GM18868 (cell line): ENCODE measurements at regions not wholly inside any gene's neighbourhood (a gene's known extent, or its start where the extent isn't known, plus 50 kb on each side); places are given as distances from the start of the nearest gene placed in this dataset.
"Not testable (repeated sequence)": the region's sequence is repeated elsewhere in the genome, so short reads cannot be mapped to it uniquely, and the experiment has no call there.

ENCODE experiments used
- ATAC-seq: cut with Tn5 transposase; IDR thresholded peaks from one replicate; pipeline ENCODE4 v1.9.1; 2021; ENCODE audit warnings: mild to moderate bottlenecking, moderate library complexity; ENCODE audit not compliant: unreplicated experiment

DNA sequence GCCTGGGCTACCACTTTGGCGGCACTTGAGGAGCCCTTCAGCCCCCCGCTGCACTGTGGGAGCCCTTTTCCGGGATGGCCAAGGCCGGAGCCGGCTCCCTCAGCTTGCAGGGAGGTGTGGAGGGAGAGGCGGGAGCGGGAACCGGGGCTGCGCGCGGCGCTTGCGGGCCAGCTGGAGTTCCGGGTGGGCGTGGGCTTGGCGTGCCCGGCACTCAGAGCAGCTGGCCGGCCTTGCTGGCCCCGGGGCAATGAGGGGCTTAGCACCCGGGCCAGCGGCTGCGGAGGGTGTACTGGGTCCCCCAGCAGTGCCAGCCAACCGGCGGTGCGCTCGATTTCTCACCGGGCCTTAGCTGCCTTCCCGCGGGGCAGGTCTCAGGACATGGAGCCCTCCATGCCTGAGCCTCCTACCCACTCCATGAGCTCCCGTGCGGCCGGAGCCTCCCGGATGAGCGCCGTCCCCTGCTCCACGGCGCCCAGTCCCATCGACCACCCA, 1602.9 kb upstream of the PCDH7 start:
- not testable (repeated sequence) for ATAC-seq

DNA sequence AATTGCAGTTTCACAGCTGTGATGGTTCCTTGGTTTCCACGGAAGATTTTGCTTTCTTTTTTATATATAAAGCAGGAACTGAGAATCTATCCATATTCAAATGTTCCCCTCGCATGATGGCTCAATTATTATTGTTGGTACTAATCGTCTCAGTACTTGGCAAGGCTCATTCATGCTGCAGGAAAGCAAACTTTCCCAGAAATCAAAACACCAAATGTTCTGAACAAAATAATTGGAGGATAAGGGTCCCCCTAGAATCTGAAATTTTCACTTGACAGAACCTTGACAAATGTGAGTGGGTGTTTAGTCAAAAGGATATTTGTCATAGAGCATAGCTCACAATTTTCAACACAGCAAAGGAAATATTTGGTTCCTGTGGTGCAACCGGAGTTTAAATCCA, 1598.6 kb upstream of the PCDH7 start:
- ATAC-seq, result no peak

DNA sequence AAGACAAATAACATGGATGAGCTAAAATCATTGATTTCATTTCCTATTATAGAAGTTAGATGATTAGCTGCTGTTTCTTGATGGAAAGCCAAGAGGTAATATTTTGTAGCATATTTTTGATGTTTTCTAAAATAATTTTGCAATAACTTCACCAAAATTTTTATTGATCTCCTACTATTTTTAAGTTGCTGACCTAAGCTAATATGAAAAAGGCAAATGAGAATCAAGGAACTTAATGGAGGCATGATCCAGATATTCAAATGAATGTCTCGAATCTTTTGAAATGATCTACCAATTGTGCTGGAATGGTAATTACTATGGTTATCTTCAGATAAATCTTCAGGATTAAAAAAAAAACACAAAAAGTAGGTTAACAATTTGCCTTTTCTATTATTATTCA, 1591.4 kb upstream of the PCDH7 start:
- ATAC-seq, result no peak

DNA sequence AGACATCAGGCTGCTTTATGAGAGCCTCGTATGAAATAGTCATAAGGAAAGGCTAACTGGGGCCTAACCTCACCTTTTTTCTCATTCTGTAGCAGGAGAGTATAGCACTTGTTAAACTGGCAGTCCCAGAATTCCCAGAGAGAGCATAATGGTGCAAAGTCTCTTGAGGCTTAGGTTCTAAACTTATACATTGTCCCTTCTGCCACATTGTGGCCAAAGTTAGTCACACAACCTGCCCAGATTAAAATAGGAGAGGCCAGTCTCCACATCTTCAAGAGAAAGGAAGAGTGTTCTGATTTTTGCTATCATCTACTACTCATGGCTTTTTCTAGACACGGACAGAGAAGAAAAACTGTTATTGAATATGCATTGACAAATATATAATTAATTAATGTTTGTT, 1588.9 kb upstream of the PCDH7 start:
- no peak for ATAC-seq

DNA sequence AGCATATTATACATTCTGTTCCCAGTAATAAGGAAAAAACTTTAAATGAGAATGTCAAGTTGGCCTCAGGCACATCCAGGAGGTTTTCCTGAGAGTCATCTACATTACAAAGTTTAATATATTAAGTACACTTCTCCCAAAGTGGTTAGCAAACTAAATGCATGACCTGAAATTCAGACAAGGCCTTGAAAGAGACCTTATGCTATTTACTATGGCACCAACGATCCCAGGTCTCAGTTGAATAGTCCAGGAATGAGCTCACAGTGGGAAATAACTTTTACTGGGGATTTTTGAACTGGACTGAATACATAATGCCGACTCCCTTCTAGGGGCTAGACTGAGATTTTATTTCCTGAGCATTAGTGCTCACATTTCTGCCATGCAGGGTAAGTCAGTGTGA, 1577.5 kb upstream of the PCDH7 start:
- no peak for ATAC-seq

DNA sequence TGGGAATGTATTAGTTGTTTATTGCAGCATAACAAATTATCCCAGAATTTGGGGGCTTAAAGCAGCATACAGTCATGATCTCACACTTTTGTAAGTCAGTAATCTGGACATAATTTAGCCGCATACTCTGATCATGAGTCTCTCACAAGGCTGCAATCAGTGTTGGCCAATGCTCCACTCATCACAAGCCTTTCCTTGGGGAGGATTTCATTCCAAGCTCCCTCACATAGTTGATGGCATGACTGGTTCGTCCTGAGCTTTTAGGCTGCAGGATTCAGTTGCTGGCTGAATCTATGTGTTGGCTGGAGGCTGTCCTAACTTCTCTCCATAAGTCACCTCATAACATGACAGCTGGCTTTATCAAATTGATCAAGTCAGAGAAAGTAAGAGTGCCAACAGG, 1568.6 kb upstream of the PCDH7 start:
- no peak for ATAC-seq

DNA sequence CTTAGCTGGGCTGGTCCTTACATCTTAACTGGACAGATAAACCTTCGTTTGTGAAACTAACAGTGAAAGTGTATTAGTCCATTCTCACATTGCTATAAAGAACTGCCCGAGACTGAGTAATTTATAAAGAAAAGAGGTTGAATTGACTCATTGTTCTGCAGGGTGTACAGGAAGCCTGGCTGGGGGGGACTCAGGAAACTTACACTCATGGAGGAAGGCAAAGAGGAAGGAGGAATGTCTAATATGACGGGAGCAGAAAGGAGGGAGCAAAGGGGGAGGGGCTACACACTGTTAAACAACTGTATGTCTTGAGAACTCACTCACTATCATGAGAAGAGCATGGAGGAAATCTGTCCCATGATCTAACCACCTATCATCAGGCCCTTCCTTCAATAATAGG, 1566.5 kb upstream of the PCDH7 start:
- no peak for ATAC-seq

DNA sequence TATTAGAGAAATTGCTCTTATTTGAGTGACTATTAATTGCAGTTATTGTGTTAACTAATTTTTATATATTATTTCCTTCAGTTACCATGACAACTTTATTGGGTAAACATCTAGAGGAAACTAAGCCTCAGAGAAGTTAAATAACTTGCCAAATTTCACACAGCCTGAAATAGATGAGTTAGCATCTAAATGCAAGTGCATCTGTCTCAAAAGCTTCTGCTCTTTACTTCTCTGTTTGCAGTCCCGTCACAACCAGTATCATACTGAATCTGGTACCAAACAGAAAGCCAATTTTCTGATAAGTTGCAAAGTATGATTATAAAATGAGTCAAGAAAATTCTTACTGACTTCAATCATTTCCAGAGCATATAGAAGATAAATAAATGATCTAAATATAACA, 1544.9 kb upstream of the PCDH7 start:
- ATAC-seq, result no peak

DNA sequence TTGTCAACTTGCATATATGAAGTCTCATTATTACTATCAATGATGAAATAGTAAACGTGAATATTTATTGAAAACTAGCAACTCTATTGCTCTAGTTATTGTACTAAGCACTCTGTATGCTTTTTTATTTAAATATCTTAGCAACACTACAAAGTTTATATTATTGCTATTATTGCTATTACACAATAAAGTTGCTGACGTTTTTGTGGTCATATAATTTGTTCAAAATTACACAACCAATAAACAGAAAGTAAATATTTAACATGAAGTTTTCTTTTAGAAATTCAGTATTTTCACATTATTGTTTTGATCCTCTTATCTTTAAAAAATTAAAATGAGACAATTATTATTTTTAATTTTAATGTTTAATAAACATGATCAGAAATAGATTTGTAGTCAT, 1521.1 kb upstream of the PCDH7 start:
- no peak for ATAC-seq

DNA sequence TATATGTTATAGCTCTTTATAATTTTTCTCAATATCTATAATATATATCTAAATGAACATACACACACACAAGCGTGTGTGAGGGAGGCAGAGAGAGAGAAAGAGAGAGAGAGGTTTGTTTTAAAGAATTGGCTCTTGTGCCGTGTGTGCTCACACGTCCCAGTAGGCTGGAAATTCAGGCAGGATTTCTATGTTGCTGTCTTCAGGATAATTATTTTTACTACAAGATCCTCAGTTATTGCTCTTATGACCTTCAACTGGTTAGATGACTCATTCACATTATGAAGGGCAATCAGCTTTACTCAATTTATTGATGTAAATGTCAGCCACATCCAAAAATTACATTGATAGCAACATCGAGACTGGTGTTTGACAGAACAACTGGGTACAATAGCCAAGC, 1520.7 kb upstream of the PCDH7 start:
- no peak for ATAC-seq

DNA sequence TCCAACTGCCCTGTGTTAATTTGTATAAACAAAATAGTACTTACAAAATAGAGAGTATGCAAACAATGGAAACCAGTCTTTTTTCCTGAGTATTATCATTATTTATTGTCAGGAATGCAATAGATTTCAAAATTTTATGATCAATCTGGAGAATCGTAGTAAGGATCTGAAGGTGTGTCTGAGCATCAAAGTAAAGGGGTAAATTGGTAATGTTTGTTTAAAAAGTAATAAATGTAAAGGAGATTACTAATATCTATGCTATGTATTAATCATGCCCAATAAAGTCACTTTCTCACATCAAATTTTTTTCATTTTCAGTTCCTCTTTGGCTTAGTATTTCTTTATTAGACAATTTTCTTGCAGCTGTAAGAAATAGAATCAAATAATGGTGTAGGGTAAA, 1507.1 kb upstream of the PCDH7 start:
- no peak for ATAC-seq

DNA sequence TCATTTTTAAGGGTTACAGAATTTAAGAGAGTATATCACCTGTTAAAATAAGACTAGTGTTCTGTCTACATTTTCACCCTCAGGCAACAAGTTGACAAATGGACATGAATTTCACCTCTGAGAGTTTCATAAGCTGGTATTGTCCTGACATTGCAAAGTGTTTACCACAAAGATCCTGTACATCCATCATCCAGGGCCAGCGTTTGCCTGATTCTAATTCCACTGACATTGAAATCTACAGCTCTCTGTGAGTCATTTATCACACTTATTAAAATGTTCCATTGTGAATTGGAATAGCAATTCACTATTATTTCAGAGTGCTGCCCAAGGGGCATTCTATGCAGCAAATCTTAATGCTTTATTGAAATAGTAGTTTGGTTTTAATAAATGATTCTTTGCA, 1499.4 kb upstream of the PCDH7 start:
- ATAC-seq, result no peak

DNA sequence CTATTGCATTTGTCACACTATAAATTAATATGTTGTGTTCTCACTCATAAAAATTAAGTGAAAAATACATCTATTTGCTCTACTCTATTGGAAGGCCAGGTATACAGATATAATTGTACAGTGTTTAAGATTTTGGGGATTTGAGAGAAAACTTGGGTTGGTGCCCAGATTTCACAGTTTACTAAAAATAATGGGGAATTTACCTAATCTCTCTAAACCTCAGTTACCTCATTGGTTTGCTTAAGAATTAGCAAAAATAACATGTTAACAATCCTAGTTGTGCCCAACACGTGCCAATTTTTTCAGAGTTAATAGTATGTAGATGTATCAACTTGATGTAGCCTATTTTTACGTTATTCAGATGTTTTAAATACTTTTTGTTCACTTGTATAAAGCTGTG, 1495.3 kb upstream of the PCDH7 start:
- no peak for ATAC-seq

DNA sequence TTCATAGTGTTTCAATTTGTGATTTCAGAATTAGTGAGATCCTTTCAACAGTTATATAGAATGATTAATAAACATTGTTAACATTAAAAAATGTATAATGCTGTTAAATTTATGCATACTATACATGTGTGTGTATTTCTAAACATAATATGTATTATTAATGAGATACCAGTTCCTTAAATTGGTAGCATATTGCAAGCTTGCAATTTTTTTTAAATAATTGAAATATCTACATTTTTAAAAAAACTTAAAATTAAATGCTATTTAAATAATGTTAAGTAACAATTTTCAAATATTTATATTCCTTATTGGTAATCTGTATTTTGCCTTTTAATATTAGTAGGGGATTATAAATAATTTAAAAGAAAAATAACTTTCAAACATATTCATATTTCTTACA, 1479.5 kb upstream of the PCDH7 start:
- ATAC-seq, result no peak

DNA sequence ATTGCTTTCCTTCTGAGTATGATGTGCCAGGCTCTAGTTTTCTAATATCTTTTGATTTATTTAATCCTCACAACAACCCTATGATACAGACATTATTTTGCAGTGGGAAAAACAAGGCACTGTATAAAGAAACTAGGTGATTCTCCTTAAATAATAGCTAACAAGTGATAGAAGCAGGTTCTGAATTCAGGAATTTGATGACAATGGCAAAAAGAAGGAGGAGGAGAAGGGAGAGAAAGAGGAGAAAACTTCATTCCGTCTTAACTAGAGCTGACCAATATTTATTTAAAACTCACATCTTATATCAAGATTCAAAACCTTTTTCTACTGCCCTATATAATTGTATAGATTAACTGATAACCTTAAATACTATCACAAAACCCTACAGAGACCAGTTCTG, 1477.1 kb upstream of the PCDH7 start:
- ATAC-seq, result no peak

DNA sequence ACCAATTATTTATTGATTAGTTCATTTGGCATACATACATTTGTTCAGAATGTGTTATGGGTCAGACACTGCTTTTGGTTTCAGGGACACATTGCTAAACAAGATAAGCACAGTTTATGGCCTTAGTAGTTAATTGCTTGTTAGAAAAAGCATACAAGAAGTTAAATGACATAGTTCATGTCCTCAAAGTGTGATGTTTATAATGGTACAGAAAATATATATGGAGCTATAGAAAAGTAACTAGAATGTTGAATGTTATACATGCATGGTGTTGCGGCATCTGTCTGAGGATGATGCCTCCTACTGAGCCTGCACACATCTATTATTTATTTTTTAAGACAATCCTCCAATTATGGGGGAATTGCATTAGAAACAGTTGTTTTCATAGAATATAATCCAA, 1476.3 kb upstream of the PCDH7 start:
- ATAC-seq, result no peak

DNA sequence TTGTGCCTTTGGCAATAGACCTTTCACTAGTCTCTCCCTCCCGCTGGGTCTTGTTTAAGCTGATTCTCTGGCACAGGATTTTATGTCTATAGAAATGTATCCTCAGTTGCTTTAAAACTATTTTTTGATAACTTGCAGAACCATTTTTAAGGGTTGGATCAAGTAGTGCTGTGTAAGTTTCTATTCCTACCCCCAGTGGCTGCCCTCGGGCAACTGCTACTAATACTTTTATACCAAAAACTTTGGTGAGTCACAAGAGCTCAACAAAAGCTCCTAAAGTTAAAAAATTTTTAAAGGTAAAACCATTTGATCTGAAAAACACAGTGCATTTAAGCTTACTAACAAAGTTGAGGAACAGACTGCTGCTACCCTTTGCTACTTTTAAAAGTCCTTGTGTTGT, 1460.6 kb upstream of the PCDH7 start:
- no peak for ATAC-seq

DNA sequence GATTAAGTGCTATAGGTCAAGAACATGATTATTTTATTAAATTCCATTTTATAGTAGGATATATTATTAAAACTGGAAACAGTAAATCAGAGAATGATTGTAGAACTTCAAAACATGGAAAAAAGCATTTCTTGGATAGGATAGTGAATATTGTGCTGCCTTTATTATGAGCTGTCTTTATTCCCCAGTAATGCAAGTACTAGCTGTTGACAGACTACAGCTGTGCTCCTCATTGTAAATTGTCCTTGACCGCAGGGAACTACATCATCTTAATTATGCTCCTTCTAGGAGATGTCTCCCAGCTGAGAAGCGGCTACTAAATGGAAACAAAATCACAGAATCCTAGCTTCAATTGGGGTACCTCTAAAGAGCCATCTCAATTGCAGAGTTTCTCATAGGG, 1457.2 kb upstream of the PCDH7 start:
- ATAC-seq, result no peak

DNA sequence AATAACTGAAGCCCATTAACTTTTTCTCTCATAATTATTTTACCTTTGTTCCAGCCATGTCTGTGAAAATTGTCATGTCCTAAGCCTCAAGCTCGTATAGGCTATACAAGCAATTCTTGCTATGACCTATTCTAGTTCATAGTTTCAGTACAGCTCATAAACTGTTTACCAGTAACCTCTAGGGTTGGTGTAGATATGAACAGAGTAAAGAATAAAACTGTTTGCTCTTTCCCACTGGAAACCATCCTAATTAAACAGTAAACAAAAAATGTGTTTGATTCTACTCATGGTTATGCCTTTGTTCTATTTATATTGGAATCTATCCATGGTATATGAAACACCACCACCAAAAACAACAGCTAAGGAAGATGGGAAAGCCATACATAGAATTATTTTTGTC, 1444.0 kb upstream of the PCDH7 start:
- ATAC-seq, result no peak

DNA sequence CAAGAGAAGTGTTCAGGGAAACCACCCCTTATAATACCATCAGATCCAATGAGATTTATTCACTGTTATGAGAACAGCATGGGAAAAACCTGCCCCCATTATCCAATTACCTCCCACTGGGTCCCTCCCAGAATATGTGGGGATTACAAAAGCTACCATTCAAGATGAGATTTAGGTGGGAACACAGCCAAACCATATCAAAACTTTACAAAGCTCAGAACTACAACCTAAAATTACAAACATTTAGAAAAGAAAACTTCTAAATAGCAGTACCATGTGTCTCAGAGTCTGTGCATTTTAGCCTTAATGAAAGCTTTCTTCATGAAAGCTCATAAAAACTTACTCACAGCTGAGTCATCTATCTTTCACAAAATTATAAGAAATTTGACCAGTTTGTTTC, 1442.8 kb upstream of the PCDH7 start:
- no peak for ATAC-seq

DNA sequence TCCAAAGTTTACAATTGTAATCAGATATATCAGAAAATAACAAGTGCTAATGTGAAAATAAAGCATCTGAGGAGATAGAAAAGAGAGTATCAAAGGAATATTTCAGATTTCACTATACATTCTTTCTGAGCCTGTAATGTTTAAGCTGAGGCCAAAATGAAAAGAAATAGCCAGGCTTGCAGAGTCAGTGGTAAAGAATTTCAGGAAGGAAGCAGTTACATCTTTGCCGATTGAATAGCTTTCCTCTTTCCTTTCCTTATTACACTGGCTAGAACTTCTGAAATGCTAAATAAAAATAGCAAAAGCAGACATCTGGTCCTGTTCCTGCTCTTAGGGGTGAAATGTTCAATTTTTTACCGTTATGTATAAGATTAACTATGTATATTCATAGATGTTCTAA, 1441.6 kb upstream of the PCDH7 start:
- ATAC-seq, result no peak

DNA sequence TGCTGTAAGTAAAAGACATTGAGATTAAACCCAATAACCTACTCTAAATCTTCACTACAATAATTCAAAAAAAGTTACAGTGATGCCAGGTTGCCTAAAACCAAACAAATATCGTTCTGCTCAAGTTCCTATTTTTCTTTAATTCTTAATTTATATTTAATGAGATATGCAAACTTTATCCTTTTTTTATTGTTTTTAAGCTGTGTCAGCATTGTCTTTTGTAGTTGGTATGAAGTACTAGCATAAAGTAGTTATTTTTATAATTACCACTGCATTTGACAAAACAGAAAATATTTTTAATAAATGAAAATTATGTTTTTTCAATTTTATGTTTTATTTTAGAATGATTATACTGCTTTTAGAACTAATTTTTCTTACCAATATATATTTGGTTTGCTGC, 1431.1 kb upstream of the PCDH7 start:
- no peak for ATAC-seq

DNA sequence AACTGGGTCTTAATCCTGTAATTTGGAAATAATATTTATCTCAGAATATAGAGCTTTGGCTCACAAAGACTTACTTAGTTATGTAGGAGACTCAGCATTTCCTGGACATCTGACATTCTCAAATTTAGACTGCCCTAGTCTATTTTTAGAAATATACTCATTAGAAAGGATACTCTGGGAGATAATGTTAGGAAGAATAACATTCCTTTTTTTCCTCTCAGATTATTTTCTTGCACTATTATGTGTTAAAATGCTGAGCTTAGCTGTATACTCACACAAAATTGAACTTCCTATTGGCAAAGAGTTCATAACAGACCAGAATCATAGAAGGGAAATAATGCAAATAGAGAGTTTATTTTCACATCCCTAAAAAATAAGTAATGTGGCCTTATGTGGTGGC, 1424.9 kb upstream of the PCDH7 start:
- ATAC-seq, result no peak

DNA sequence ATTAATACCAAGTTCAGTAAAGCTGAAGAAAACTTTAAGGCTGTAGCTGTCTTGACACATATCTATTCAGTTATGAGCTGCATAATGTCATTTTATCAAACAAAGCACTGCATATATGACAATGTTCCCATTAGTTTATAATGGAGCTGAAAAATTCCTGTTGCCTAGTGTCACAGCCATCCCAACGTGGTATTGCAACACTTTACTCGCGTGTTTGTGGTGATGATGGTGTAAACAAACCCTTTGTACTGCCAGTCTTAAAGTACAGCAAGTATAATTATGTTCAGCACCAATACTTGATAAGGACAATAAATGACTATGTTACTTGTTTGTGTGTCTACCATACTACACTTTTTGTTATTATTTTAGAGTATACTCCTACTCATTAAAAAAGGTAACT, 1415.6 kb upstream of the PCDH7 start:
- ATAC-seq, result no peak
